ENCODE measurements at regions not wholly inside any gene's neighbourhood (a gene's known extent, or its start where the extent isn't known, plus 50 kb on each side); places are given as distances from the start of the nearest gene placed in this dataset.

- H3K36me3 ChIP-seq (replicated peaks in 1 of 2; ENCODE audit: control insufficient read depth in 1 of 2, insufficient read depth in 2 of 2, low read length in 1 of 2): no peaks in the 10 kb centered on the region
- H3K9ac ChIP-seq: no peak overlapping the region
- H3K4me1 ChIP-seq (ENCODE audit: control insufficient read depth in 1 of 2, insufficient read depth in 2 of 2, low read depth in 1 of 2, low read length in 1 of 2): no peaks in the 10 kb centered on the region
- no peak overlapping the region for H2AFZ ChIP-seq (ENCODE audit: low read depth)
- no peak for DNase-seq
- no peak overlapping the region for H3K27ac ChIP-seq (ENCODE audit: low read depth in 2 of 2, low read length in 1 of 2)
- no peaks in the 10 kb centered on the region for H3K79me2 ChIP-seq (ENCODE audit: insufficient read depth)
- H3K4me3 ChIP-seq (ENCODE audit: low read depth in 2 of 2, low read length in 1 of 2): no peak overlapping the region
- WGBS (ENCODE audit: low lambda C conversion rate): 36% methylated on average over 4 of the region's 4 CpGs
- H3K27me3 ChIP-seq (ENCODE audit: insufficient read depth): no peaks in the 10 kb centered on the region
- no peaks in the 10 kb centered on the region for H3K9me2 ChIP-seq
- TF ChIP-seq FOSL2 (IDR thresholded peaks at IDR 0.05; ENCODE audit: borderline replicate concordance, low read depth): no peak
- no peak for TF ChIP-seq CHD2 (IDR thresholded peaks at IDR 0.05; ENCODE audit: low read length, partially characterized antibody)
- no peak for TF ChIP-seq EZH2phosphoT487 (IDR thresholded peaks at IDR 0.05; ENCODE audit: borderline replicate concordance, low read depth)
- TF ChIP-seq RFX5 (IDR thresholded peaks at IDR 0.05; ENCODE audit: low read length): no peak
- no peak for TF ChIP-seq RCOR1 (IDR thresholded peaks at IDR 0.05; ENCODE audit: low read length)
- TF ChIP-seq RAD21 (IDR thresholded peaks at IDR 0.05; ENCODE audit: low read length): no peak
- TF ChIP-seq REST (IDR thresholded peaks at IDR 0.05; ENCODE audit: low read depth, low read length): no peak
- no peak for TF ChIP-seq GATA2 (CRISPR knock-in tag; IDR thresholded peaks at IDR 0.05)
- no peak for TF ChIP-seq TCF12 (IDR thresholded peaks at IDR 0.05)
- ChIA-PET POLR2A (no interaction called here), CTCF (interaction anchor here (0.9 kb wide), 1 partner anchor 216 kb away, joined by 3 read pairs; no protein-coding TSS in a partner anchor)
- no peaks in the 10 kb centered on the region for H3F3A ChIP-seq (replicated peaks; ENCODE audit: insufficient read depth)
- no peaks in the 10 kb centered on the region for H4K20me1 ChIP-seq (ENCODE audit: insufficient read depth)
- H3K4me2 ChIP-seq: no peak overlapping the region
- H3K9me3 ChIP-seq: no peaks in the 10 kb centered on the region; the same call in 1 of the 2 replicates
These were observed 62.2 kb downstream of the MYCN start for GRCh38 chr2:16002575-16002974.

GRCh38 chr2:16002144-16002543 lies 61.8 kb downstream of the MYCN start:
- no peaks in the 10 kb centered on the region for H3K4me1 ChIP-seq (ENCODE audit: control insufficient read depth in 1 of 2, insufficient read depth in 2 of 2, low read depth in 1 of 2, low read length in 1 of 2)
- no peaks in the 10 kb centered on the region for H3K27me3 ChIP-seq (ENCODE audit: insufficient read depth)
- no peaks in the 10 kb centered on the region for H3K36me3 ChIP-seq (replicated peaks in 1 of 2; ENCODE audit: control insufficient read depth in 1 of 2, insufficient read depth in 2 of 2, low read length in 1 of 2)
- H3K9ac ChIP-seq: no peak overlapping the region
- H3K27ac ChIP-seq (ENCODE audit: low read depth in 2 of 2, low read length in 1 of 2): no peak overlapping the region
- ChIA-PET CTCF (interaction anchor here (1.2 kb wide), 1 partner anchor 62 kb away, joined by 3 read pairs; the partner anchor contains the start of gene MYCN), POLR2A (no interaction called here)
- H3K4me2 ChIP-seq: no peak overlapping the region
- no peaks in the 10 kb centered on the region; the same call in 1 of the 2 replicates for H3K9me3 ChIP-seq
- H3F3A ChIP-seq (replicated peaks; ENCODE audit: insufficient read depth): no peaks in the 10 kb centered on the region
- DNase-seq: no peak
- no peak overlapping the region for H2AFZ ChIP-seq (ENCODE audit: low read depth)
- TF ChIP-seq, protein P1, sequence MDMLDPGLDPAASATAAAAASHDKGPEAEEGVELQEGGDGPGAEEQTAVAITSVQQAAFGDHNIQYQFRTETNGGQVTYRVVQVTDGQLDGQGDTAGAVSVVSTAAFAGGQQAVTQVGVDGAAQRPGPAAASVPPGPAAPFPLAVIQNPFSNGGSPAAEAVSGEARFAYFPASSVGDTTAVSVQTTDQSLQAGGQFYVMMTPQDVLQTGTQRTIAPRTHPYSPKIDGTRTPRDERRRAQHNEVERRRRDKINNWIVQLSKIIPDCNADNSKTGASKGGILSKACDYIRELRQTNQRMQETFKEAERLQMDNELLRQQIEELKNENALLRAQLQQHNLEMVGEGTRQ (IDR thresholded peaks at IDR 0.05; ENCODE audit: borderline replicate concordance, low read depth, low read length): no peak
- no peak for TF ChIP-seq ELF1 (IDR thresholded peaks at IDR 0.05)
- no peak for TF ChIP-seq FOXM1 (IDR thresholded peaks at IDR 0.05; ENCODE audit: low read depth)
- WGBS (ENCODE audit: low lambda C conversion rate): 41% methylated on average over 3 of the region's 3 CpGs
- H3K4me3 ChIP-seq (ENCODE audit: low read depth in 2 of 2, low read length in 1 of 2): no peak overlapping the region
- H3K9me2 ChIP-seq: no peaks in the 10 kb centered on the region
- no peaks in the 10 kb centered on the region for H3K79me2 ChIP-seq (ENCODE audit: insufficient read depth)
- H4K20me1 ChIP-seq (ENCODE audit: insufficient read depth): no peaks in the 10 kb centered on the region
